Cardiac septum (tissue), 1 donor: ENCODE measurements at regions not wholly inside any gene's neighbourhood (a gene's known extent, or its start where the extent isn't known, plus 50 kb on each side); places are given as distances from the start of the nearest gene placed in this dataset.

Experiments
- DNase-seq: peaks from one replicate; pipeline ENCODE4 v3.0.0-alpha.2; 2020; ENCODE audit warnings: low spot score
- intact Hi-C: fragments of 100-400 bp; cut with DNase I; formaldehyde crosslinking; loops from one replicate; pipeline ENCODE4 v1.14.0; 2022
- donor health status: DM: no; HTN: no; CAD: no.

DNA sequence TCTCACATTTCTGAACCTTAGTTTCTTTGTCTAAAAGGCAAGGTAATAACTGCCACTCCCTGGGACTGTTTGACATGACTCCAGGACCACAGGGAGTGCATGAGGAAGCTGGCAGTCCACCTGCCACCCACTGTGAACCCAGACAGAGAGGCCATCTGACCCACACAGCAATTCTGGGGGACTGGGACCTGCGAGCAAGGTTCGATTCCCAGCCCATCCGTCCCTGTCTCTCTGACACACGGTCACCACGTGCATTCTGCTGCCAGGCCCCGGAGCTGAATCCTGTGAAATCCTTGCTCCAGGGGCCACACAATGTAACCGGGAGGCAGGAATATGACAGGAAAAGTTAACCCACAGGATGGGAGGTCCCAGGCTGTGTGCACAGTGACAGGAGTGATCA is 218.8 kb upstream of the FOXF1 start:
- no peak for DNase-seq
- intact Hi-C loops = no loop called here

DNA sequence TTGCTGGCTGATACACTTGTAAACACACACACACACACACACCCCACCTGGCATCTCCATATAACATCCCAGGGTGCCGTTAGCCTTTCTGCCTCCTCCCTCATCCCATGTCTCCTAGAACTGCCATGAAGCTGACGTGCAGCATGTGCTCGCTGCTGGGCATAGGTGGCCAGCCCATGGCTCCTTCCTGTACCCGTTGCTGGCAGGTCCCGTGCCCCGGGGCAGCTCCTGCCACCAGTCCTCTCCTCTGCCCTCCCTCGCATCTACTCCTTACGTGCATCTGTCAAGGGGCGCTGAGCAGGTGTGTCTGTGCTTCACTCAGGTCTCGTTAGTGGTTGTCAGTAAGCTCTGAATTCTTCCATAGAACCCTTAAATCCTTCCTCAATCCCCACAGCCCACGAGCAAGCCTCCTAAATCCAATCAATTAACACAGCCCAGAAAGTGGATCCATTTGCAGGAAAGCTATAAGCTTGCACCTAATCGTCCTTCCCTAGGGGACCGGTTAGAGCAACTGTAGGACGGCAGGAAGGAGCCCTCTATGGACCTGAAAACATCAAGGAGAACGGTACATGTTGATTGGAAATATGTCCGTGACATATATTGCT is 218.1 kb upstream of the FOXF1 start:
- DNase-seq = no peak
- intact Hi-C loops = no loop called here

GRCh38 chr16:86292942-86293341 is 217.4 kb upstream of the FOXF1 start:
- DNase-seq = no peak
- intact Hi-C loops = no loop called here

- intact Hi-C loops = no loop called here
- no peak for DNase-seq
These were observed 216.4 kb upstream of the FOXF1 start for GRCh38 chr16:86293906-86294305.

DNA sequence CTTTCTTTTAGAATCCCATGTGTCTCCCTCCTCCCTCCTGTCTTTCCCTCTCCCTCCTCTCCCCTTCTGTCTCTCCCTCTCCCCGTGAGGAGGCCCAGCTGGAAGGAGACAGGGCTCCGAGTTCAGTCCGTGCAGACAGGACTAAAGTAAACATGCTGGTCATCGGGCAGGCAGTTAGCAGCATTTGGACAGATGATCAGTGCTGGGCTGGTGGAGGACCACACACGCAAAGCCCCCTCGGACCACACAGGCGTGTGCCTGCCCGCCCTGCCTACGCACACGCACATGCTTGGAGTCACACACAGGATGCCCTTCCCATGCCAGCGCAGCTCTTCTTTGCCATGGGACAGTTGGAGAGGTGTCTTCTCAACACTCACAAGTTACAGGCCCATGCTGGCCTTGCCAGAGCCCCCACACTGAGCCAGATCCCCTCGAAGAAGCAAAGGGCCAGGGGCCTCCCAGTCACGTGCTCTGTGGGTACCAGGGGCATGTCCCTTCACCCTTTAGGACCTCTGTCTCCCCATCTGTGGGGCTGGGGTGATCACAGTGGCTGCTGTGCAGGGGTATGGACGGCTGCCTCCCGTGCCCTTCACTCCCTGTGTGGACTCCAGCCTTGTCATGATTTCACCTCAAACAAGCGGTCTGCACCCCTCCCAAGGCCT is 215.7 kb upstream of the FOXF1 start:
- intact Hi-C loops = no loop called here
- DNase-seq = no peak

- DNase-seq = no peak
- intact Hi-C loops = no loop called here
These were observed 214.1 kb upstream of the FOXF1 start for GRCh38 chr16:86296256-86296655.

- intact Hi-C loops = no loop called here
- DNase-seq = no peak
These were observed 212.9 kb upstream of the FOXF1 start for GRCh38 chr16:86297391-86297790.

DNA sequence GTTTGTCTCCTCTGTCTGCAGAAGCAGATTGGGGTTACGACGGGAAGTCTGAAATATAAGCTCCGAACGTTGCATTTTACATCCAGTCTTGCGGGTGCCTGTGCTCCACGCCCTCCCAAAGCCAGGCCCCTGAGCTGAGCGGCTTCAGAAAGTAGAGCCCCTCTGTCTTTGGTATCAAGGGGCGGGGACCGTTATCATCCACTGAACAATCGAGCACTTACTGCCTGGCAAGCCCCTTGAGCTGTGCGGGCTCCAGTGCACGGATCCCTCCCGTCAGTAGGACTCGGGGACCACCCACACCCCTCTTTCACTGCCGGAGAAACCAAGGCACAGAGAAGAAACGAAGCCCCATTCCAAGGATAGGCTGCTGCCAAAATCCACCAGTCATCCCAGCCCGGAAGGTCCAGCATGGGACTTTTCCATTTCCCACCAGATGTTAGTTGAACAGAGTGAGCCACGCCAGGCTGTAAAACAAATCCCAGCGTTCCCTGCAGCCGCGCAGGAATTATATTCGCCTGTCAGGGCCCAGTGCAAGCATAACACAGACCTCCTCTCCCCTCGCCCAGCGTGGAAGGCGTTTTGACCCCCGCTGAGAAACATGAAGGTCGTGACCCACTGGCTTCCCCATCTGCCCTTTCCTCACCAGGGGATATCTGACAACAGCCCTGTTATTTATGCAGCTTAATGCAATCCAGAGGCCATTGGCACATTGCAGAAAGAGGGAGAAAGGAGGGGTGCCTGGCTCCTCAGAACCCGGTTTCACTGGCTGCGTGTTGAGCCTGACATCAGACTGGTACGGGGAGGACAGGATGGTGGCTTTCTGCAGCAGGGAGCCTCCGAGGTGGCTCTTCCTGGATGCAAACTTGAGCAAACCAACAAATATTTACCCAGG is 212.2 kb upstream of the FOXF1 start:
- intact Hi-C loops = no loop called here
- DNase-seq = no peak

DNA sequence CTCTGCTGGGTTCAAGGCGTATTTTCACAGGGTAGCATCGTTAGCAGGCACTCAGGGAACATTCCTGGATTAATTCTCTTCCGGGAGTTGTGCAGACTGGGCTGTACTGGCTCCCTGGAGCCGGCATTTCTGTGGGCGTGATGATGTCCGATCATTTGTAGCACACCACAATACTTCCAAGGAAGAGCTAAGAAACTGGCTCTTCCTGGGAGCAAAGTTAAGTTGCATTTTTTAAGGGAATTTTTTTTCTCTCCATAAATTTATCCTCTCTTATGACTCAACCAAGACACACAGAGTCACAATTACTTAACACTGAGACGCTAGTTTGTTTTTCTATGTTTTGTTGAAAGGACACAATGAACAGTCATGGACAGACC is 211.6 kb upstream of the FOXF1 start:
- intact Hi-C loops = no loop called here
- DNase-seq = no peak

- intact Hi-C loops = no loop called here
These were observed 210.3 kb upstream of the FOXF1 start for GRCh38 chr16:86299882-86300610.

DNA sequence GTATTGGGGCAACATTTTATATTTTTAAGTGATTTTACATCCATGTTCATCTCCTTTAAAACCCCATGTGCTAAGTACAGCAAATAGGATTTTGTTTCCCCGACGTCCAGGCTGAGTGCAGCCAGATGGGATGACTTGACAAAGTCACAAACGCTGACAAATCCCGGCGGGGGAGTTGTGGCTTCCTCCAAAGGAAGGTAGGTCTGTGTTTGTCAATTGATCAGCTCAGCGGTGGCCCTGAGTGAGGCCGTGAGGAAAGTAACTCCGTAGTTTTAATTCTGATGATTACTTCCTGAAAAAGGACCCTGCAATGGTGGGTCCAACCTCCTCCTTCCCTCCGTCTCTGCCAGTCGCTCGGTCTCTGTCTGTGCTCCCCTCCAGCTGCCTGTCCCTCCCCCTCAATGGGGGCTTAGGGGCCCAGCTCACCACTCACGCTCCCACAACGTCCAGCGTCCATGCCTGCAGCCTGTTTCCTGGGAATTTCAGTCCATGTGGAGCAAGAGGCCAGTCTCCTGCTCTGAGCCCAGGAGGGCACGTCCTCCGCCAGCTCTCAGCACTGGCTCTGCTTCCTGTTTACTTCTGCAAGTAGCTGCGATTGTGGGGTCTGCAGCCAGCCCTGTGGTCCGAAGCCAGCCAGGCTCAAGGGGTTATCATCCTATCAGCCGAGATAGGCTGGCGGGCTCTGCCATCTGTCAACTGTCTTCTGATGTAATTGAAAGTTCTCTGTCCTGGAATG is 209.4 kb upstream of the FOXF1 start:
- DNase-seq = no peak
- intact Hi-C loops = no loop called here

More at GRCh38 chr16:86299882-86300610, 210.3 kb upstream of the FOXF1 start:
- no peak for DNase-seq

DNA sequence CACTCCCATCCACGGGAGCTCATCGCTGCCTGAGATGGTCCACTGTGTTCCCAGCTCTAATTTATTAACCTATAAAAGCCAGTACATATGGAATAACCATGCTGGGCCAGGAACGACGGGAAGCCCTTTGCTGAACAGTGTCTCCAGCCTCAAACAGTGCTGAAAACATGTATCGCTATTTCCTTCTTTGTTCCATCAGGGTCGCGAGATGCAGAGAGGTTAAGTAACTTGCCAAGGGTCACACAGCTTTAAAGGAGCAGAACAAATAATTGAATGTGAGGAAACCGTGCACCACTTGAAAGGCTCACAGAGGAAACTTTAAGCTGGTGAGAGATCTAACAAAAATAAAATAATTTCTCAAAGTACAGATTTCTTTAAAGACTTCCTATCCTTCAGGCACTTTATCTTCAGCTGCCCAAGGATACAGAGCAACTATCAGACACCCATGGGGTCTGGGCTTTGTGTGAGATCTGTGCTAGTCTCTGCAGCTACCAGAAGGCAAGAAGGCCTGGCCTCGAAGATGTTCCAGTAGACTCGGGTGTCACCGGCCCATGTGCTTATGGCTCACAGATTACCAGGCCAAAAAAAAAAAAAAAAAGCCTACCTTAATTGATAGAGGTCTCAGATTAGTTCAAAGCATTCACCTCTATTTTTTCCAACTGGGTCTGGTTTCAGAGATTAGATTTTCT is 207.8 kb upstream of the FOXF1 start:
- intact Hi-C loops = no loop called here
- DNase-seq = no peak

DNA sequence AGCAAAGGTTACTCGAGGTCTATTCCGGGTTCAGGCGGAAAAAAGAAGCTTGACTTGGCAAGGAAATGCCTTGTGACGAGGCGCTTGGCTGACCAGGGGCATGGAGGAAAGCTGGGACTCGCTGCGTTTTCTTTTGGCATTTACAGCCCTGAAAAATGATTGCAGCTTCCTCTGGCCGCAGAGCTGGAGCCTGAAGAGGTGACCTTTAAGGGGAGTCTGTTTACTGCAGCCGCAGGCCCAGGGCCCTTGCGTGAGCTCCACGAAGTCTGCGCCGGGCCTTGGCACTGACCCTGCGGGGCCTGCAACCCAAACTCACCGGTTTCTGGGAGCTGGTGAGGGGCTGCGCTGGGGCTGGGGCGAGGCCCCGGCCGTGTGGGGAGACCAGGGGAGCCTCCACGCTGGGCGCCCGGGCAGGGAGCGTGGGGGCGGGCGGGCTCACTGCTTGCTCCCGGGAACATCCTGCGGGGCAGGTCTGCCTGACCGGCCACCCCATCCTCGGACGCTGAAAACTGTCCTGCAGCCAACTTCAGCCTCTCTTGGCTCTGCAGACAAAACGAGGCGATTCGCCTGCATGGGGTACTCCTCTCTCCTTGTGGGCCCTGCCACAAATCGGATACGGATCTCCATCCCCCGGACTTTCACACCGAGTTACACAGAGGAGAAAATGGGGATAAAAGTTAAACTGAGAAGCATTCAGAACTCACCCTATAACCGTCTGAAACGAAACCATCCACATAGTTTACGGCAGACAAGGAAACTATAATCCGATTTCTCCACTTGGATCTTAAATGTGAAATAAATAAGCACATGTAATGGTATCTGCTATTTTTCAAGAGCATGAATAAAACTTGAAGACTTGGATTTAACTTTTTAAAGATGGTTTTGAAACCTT is 206.3 kb upstream of the FOXF1 start:
- intact Hi-C loops = no loop called here
- DNase-seq = no peak

DNA sequence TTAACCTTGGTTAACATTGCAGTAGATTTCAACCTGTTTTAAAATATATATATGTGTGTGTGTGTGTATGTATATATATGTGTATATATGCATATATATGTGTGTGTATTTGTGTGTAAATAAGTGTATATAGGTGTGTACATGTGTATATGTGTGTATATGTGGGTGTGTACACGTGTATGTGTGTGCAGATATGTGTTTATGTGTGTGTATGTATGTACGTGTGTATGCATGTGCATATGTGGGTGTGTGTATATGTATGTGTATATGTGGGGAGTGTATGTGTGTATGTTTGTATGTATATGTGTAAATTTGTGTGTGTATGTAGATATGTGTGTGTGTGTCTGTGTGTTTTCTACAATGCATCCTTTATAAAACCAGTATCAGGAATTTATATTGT is 205.5 kb upstream of the FOXF1 start:
- intact Hi-C loops = no loop called here
- DNase-seq = no peak

DNA sequence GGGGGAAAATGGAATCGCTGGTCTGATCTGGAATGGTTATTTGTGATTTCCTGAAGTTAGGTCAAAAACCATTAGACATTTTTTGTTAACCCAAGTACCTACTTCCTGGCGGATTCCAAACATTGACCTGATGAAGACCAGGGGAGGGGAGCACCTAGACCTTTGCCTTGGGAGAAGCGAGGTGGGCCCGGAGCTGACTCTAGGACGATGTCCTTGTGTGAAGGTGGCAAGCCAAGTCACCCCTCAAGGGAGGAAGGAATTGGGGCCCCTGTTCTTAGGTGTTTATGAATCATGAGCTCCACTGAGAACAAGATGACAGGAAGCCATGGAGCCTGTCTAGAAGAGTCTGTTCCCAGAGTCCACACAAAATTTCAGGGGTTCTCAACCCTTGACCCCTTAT is 204.9 kb upstream of the FOXF1 start:
- intact Hi-C loops = no loop called here
- DNase-seq = no peak

DNA sequence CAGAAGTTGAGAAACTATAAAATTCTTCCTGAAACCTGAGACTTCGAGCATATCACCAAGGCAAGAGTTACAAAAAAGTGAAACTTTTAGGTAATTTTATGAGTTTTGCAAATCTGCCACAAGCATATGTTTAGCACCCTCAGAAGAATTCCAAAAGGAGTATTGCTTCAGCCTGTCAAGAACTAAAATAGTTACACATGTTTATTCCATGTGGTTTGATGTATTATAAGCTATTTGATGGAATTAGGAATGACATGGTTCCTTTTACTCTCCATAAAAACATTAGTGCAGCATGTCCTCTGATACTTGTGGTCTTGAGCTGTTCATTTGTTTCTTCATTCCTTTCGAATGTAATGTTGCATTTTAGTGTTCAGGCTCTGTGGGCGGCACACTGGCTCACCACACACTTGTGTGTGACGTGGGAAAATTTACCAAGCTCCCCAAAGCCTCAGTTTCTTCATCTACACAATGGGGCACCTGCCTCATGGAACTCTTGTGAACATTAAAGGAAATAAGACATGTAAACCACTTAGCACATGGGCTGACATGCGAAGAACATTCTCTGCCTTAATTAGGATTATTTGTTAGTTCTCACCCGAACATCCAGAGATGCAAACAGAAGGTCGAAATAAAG is 204.2 kb upstream of the FOXF1 start:
- DNase-seq = no peak
- intact Hi-C loops = no loop called here

DNA sequence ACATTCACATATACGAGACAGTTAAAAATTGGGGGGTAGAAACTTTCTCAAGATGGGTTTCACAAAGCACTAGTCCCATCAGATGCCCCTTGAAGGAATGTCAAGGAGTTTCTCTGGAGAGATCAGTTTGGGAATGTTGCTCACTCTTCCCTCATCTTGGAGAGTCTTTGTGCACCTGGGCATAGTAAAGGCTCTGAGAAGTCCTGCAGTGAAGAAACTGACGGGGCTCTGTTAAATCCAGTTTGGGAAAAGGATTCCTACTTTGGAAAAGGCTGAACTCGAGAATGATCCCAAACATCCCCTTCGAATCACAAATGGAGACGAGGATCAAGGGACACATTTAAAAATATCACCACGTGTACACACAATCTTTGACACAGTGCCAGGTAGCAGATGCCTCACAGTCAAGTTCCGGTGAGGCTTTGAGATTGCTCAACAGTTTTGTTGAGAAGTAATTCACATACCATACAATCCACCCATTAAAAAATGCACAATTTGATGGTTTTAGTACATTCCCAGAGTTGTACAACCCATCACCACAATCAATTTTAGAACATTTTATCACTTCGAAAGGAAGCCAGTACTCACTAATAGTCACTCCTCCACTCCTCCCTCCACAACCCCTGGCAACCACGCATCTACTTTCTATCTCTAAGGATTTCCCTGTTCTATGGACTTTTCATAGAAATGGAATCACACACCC is 203.4 kb upstream of the FOXF1 start:
- intact Hi-C loops = no loop called here
- no peak for DNase-seq
